HuH-7 (cell line): ENCODE measurements at regions not wholly inside any gene's neighbourhood (a gene's known extent, or its start where the extent isn't known, plus 50 kb on each side); places are given as distances from the start of the nearest gene placed in this dataset.
"Not testable (repeated sequence)": the region's sequence is repeated elsewhere in the genome, so short reads cannot be mapped to it uniquely, and the experiment has no call there.

Experiments used
- DNase-seq: peaks from one replicate; pipeline ENCODE4 v3.0.0; 2011; ENCODE audit warnings: low spot score

DNA sequence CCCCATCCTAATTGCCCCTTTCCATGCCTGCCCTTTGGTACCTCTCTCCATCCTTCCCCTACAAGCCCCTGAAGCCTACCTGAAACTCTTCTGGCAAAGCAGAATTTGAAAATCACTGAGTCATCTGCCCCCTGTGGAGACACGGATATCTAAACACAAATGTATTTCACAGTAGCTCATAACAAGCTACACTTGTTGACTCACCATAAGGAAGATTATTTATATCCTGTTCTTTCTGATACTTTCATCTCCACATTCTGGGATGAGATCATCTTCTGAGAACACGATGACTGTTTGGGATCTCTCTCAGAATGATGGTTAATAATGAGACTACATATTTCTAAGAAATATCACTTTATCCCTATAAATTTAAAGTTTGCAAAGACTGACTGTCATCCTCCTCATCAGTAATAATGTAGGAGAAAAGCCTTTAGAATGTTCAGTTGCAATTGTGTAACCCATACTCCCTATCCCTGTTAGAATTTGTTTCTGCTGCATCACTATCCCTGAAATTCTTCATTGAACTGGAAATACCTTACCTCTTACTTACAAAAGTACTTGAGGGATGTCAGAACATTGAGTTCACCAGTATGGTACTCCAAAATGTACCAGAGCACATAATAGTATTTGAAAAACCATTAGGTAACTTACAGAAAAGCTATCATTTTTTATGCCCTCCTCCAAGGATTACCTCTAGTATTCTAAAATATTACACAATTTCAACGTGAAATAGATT lies 116.1 kb upstream of the IL12A start:
- DNase-seq = no peak

GRCh38 chr3:159875116-159875515 lies 113.5 kb upstream of the IL12A start:
- DNase-seq = no peak

DNA sequence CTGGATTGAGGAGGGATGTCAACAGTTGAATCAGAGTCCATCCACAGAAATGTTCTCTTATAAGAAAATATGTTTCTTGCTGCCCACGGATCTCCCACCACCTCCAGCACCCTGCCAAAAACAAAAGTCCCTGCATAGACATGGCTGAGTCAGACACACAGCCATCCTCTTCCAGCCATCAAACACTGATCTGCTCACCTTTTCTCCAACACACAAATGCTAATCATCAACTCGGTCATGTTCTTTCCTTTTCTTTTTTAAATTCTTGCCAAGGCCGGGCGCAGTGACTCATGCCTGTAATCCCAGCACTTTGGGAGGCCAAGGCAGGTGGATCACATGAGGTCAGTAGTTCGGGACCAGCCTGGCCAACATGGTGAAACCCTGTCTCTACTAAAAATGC lies 110.7 kb upstream of the IL12A start:
- DNase-seq = no peak

DNA sequence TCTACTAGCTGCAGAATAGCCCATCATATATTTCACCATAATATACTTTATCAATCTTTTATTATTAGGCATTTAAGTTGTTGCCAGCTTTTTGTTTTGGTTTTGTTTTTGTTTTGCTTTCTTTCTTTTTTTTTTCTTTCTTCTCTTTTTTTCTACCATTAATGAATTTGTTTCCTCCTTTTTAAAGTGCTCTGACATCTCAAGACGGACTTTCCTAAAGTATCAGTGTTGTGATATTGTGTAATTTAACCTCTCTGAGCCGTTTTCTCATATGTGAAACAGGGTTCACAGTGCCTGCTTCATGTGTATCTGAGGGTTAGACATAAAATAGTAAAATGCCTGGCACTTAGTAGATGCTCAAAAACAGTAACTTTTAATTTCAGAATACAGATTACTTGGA lies 109.5 kb upstream of the IL12A start:
- DNase-seq = no peak

- no peak for DNase-seq
These were observed 109.0 kb upstream of the IL12A start for GRCh38 chr3:159879598-159879997.

- DNase-seq = no peak
These were observed 107.4 kb upstream of the IL12A start for GRCh38 chr3:159881208-159881607.

- DNase-seq = no peak
These were observed 106.8 kb upstream of the IL12A start for GRCh38 chr3:159881828-159882309.

- DNase-seq = no peak
These were observed 106.3 kb upstream of the IL12A start for GRCh38 chr3:159882367-159882766.

- DNase-seq = no peak
These were observed 105.5 kb upstream of the IL12A start for GRCh38 chr3:159882790-159883779.

GRCh38 chr3:159884661-159885402 lies 103.8 kb upstream of the IL12A start:
- peak; percentile 29 for DNase-seq

DNA sequence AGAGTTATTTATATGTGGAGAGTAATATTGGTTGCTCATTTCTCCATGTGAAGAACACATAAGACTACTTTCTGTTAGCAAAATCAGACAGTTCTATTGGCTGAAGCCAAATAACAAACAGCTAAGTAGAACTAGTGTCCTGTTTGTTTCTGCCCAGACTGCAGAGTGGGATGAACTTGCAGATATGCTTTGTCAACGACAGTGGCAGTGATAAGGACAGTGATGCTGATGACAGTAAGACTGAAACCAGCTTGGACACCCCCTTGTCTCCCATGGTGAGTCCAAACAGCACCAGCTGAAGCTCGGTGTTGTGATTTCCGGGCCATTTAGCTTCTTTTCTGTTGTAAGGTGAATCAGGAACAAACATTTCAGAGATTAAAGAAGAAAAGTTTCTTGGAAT lies 102.6 kb upstream of the IL12A start:
- no peak for DNase-seq

- not testable (repeated sequence) for DNase-seq
These were observed 102.1 kb upstream of the IL12A start for GRCh38 chr3:159886530-159886929.

- no peak for DNase-seq
These were observed 101.5 kb upstream of the IL12A start for GRCh38 chr3:159887168-159887567.

GRCh38 chr3:159887911-159888310 lies 100.7 kb upstream of the IL12A start:
- DNase-seq = no peak

DNA sequence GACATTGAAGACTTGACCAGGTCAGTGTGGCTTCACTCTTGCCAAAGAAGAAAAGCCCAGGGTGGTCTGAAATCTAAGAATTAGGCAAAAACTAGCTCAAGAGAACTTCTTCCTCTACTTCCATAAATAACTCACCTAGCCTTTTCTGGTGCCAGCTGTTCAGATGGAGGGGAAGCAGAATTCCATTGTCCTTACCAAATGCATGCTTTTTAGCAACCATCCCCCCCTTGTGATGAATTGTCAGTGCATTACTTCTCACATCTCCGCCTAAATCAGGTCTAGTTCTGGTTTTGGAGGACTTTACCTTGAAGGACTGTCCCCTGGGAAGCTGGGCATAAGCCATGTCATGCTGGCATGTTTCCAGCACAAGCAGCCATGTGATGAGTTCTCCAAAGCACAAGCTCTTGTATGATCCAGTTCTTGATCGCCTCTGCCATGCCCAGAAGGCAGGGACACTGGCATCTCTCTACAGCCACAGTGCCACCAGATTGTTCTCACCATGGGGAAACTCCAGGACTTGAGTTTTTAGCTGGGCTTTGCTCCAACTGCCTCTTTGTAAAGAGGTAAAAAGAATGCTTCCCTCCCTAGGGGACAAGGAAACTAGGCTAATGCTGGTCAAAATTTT lies 96.4 kb upstream of the IL12A start:
- no peak for DNase-seq

DNA sequence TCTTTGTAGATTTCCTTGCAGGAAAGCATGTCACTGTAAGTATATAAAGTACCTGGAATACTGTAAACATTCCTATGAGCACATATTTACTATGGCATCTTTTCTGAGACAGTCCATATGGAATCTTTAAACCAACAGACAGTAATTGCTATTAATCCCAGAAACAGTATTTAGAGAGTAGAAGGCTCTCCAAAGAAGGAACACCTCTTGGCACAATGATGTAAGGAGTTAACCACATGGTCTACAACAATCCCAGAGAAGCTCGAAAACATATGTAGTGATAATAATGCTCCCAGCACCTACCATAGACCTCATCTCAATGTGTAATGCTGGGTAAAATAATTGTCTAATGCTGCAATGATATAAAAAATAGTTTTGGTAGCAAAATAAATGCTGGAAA lies 95.8 kb upstream of the IL12A start:
- DNase-seq = no peak

GRCh38 chr3:159894386-159894785 lies 94.2 kb upstream of the IL12A start:
- DNase-seq = no peak

GRCh38 chr3:159895430-159895829 lies 93.2 kb upstream of the IL12A start:
- DNase-seq = no peak

DNA sequence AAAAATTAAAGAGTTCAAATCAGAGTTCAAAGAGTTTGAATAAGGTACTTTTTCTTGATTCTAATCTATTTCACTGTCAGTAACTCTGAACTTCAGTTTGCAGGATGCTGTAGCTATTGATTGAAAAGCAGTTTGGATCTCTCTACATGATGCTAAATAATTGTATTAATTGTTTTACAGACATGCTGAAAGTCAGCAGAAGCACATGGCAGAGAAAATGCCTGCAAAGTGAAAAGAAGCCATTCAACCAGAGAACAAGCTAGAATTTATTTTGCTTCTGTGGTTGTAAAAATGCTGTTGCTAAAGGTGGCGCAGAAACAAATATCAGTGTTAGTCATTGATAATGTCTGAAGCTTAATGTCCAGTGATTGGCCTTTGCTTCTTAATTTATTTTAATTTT lies 92.1 kb upstream of the IL12A start:
- DNase-seq = no peak

DNA sequence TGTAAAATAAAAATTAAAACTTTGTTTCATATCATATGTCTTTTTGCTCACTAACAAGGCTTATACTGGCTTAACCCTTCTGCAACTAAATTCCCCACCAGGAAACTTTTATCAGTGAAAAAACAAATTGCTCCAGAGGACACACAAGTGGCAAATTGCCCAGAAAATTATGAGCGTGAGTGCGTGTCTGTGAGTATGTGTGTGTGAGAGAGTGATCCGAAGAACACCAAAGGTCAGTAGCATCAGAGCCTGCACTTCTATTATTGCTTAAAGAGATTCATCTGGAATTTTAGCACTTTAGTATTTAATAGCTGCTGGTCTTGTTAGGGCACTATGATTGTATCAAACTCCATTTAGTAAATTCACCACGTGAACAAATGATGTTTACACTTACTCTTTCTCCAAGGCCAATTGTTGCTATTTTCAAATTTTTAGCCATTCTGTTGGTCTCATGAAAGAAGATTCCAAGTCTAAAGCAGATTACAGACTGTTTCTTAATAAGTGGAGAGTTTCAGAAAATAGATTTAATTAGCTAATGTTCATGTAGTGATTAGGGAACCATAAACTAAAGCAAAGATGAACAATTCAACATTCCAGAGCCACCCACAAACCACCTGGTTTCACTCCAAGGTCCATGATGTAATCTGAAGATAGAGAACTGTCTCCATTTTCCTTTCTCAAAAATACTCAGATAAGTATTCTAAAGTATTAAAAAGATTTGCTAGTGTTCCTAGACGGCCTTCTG lies 91.1 kb upstream of the IL12A start:
- no peak for DNase-seq

DNA sequence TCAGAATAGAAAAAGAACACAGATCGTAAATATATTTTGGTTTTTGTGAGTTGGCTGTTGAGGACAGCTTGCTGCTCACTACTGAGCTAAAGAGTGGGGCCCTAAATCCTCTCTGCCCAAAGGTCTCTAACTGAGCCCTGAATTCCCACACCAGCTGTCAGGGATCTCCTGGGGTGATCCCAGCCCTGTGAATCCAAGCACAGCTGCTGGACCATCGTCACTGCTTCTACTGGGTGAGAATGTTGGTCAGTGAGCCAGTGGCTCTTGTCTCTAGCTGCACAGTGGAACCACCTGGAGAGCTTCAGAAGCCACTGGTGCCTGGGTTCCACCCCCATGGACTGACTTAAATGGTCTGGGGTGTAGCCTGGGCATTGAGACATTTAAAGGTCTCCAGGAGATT lies 90.5 kb upstream of the IL12A start:
- DNase-seq = no peak
